Thyroid gland (tissue), 4 donors: ENCODE measurements at regions not wholly inside any gene's neighbourhood (a gene's known extent, or its start where the extent isn't known, plus 50 kb on each side); places are given as distances from the start of the nearest gene placed in this dataset.

ENCODE experiments used
- DNase-seq, 2 donors: peaks; one replicate each; pipeline ENCODE4 v3.0.0-alpha.2; 2019
- H3K27ac ChIP-seq, 3 donors: fragments of 200-600 bp; sonication (generic); 1 replicate in 2 of 3; 2 replicates in 1 of 3; pipeline ENCODE4 v1.5.1; 2016 to 2019; ENCODE audit warnings: mild to moderate bottlenecking in 1 of 3, moderate library complexity in 1 of 3
- H3K27me3 ChIP-seq: fragments of 200-600 bp; sonication (generic); one replicate; pipeline ENCODE4 v1.5.1; 2019
- H3K36me3 ChIP-seq, 2 donors: fragments of 200-600 bp; sonication (generic); one replicate each; pipeline ENCODE4 v1.5.1; 2016 to 2019
- H3K4me1 ChIP-seq, 2 donors: fragments of 200-600 bp; sonication (generic); one replicate each; pipeline ENCODE4 v1.5.1; 2017 to 2019
- H3K4me3 ChIP-seq, 3 donors: fragments of 200-600 bp; sonication (generic); replicated peaks in 1 of 3; 1 replicate in 2 of 3; 2 replicates in 1 of 3; pipeline ENCODE4 v1.5.1; 2016; ENCODE audit warnings: mild to moderate bottlenecking in 1 of 3
- H3K9me3 ChIP-seq: fragments of 200-600 bp; sonication (generic); one replicate; pipeline ENCODE4 v1.5.1; 2017
- POLR2A ChIP-seq, 2 donors: fragments of 450-650 bp; IDR thresholded peaks; one replicate each; pipeline ENCODE4 v1.6.1; 2017; ENCODE audit warnings: antibody characterized with exemption in 2 of 2, mild to moderate bottlenecking in 2 of 2, moderate library complexity in 1 of 2
- WGBS, 2 donors: methylation state at CpG; one replicate each; pipeline ENCODE4 v1.1.5; 2017; 5-methylcytosine and 5-hydroxymethylcytosine counted together
- intact Hi-C: fragments of 100-400 bp; cut with DNase I; formaldehyde crosslinking; loops from one replicate; pipeline ENCODE4 v1.15.1; 2023
- TF ChIP-seq, protein P1 (sequence below), 6 experiments: fragments of 200-600 bp in 3 of 6; fragments of 450-650 bp in 3 of 6; sonication (generic) in 3 of 6; IDR thresholded peaks; one replicate each; pipeline ENCODE4 v1.5.1; 2016 to 2019; ENCODE audit warnings: antibody characterized with exemption in 6 of 6, mild to moderate bottlenecking in 2 of 6, inconsistent platforms in 1 of 6, moderate library complexity in 1 of 6

DNA sequence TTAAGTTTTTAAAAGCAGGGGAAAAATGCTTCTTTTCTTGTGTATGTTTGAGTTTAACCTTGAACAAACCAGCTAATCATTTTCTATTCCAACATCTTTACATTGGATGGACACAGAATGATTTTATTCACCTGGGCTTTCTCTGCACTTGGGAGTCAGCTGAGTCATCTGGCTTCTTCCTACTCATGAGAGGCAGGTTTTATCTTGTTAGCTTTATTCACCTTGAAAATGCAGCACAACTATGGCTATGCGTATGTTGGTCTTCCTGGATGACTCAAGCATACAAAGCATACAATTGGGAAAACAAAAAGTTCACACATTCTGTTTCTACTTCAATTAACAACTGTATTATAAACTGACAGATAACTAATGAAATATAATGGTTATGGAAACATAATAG, 737.7 kb downstream of the FRK start:
- Histone ChIP-seq H3K9me3 (no peaks in the 10 kb centered on the region), H3K36me3 (no peaks in the 10 kb centered on the region), H3K4me1 (no peaks in the 10 kb centered on the region), H3K4me3 (no peak overlapping the region), H3K27ac (no peak overlapping the region), H3K27me3 (no peaks in the 10 kb centered on the region)
- no peak for DNase-seq
- 88 to 97% methylated on average over 1 of the region's 1 CpG for WGBS, 2 donors
- TF ChIP-seq, protein P1, sequence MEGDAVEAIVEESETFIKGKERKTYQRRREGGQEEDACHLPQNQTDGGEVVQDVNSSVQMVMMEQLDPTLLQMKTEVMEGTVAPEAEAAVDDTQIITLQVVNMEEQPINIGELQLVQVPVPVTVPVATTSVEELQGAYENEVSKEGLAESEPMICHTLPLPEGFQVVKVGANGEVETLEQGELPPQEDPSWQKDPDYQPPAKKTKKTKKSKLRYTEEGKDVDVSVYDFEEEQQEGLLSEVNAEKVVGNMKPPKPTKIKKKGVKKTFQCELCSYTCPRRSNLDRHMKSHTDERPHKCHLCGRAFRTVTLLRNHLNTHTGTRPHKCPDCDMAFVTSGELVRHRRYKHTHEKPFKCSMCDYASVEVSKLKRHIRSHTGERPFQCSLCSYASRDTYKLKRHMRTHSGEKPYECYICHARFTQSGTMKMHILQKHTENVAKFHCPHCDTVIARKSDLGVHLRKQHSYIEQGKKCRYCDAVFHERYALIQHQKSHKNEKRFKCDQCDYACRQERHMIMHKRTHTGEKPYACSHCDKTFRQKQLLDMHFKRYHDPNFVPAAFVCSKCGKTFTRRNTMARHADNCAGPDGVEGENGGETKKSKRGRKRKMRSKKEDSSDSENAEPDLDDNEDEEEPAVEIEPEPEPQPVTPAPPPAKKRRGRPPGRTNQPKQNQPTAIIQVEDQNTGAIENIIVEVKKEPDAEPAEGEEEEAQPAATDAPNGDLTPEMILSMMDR (IDR thresholded peaks at IDR 0.05), result no peak
- TF ChIP-seq POLR2A (IDR thresholded peaks at IDR 0.05), result no peak
- intact Hi-C loops, result no loop called here

DNA sequence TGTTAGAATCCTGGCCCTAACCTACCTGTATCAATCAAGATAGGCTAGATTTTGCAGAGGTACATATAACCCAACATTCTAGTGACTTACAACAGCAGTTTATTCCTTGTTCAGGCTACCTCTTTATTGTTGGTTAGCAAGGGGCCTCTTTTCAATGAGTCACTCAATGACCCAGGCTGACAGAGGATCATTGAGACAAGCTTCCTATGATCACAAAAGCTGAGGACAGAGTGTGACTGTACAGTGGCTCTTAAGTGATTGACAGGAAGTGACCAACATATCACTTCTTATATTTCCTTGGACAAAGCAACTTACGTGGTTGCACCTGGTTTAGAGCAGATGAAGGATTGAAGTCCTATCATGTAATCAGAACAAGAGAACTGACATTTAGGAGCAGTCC, 740.9 kb downstream of the FRK start:
- intact Hi-C loops, result no loop called here
- no peaks in the 10 kb centered on the region for H3K4me1 ChIP-seq
- no peaks in the 10 kb centered on the region for H3K27me3 ChIP-seq
- TF ChIP-seq, protein P1 (IDR thresholded peaks at IDR 0.05), result no peak
- TF ChIP-seq POLR2A (IDR thresholded peaks at IDR 0.05), result no peak
- no peak overlapping the region for H3K27ac ChIP-seq
- DNase-seq, result no peak
- H3K9me3 ChIP-seq, result no peaks in the 10 kb centered on the region
- H3K36me3 ChIP-seq, result no peaks in the 10 kb centered on the region
- WGBS, 2 donors, result 81 to 88% methylated on average over 1 of the region's 1 CpG
- no peak overlapping the region for H3K4me3 ChIP-seq

DNA sequence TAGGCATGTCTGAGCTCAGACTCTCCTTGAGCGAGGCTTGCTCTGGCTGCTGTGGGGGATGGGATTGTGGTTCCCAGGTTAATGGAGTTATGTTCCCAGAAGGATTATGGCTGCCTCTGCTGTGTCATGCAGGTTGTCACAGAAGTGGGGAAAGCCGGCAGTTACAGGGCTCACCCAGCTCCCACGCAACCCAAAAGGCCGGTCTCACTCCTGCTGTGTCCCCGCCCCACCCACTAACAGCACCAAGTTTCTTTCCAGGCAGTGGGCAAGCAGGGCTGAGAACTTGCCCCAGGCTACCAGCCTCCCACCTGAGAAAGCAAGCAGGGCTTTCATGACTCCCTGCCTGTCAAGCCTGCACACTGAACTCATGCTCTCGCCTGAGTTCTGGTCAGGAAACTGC, 750.5 kb downstream of the FRK start:
- Histone ChIP-seq H3K36me3 (no peaks in the 10 kb centered on the region), H3K4me1 (no peaks in the 10 kb centered on the region), H3K27ac (no peak overlapping the region), H3K9me3 (no peaks in the 10 kb centered on the region), H3K4me3 (no peak overlapping the region), H3K27me3 (no peaks in the 10 kb centered on the region)
- intact Hi-C loops, result no loop called here
- no peak for DNase-seq
- TF ChIP-seq, protein P1 (IDR thresholded peaks at IDR 0.05), result no peak
- no peak for TF ChIP-seq POLR2A (IDR thresholded peaks at IDR 0.05)
- WGBS, 2 donors, result 90 to 93% methylated on average over 6 of the region's 6 CpGs

DNA sequence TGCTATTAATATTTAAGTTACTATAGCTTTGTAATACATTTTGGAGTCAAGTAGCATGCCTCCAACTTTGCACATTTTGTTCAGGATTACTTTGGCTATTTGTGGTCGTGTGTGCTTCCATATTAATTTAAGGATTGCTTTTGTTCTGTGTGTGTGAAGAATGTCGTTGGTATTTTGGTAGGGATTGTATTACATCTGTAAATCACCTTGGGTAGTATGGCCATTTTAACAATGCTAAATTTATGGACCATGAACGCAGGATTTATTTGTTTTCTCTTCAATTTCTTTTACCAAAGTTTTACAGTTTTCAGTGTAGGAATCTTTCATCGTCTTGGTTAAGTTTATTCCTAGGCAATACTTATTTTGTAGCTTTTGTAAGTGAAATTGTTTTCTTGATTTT, 758.0 kb downstream of the FRK start:
- no peaks in the 10 kb centered on the region for H3K4me1 ChIP-seq
- H3K36me3 ChIP-seq, result no peaks in the 10 kb centered on the region
- 84 to 89% methylated on average over 4 of the region's 4 CpGs for WGBS, 2 donors
- TF ChIP-seq, protein P1 (IDR thresholded peaks at IDR 0.05), result no peak
- TF ChIP-seq POLR2A (IDR thresholded peaks at IDR 0.05), result no peak
- H3K9me3 ChIP-seq, result no peaks in the 10 kb centered on the region
- H3K4me3 ChIP-seq, result no peak overlapping the region
- H3K27me3 ChIP-seq, result no peaks in the 10 kb centered on the region
- H3K27ac ChIP-seq, result no peak overlapping the region
- intact Hi-C loops, result no loop called here
- no peak for DNase-seq

DNA sequence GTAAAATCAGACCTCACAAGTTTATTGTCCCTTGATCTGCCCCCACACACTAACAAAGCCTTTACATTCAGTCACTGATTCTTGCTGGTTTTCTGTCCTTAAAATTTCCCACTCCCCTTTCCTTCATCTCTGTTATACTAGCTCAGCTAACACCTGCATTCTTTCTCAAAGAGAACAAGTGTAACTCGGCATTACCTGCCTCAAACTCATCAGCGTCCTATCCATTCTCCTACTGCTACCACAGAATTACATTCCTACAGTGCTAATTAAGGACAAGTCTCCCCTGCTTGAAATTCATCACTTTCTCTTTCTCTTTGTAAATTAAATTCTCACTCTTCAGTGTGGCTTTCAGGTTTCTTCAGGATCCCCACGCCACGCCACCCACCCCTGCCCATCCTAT, 773.2 kb downstream of the FRK start:
- DNase-seq, result no peak
- intact Hi-C loops, result no loop called here
- TF ChIP-seq POLR2A (IDR thresholded peaks at IDR 0.05), result no peak
- TF ChIP-seq, protein P1 (IDR thresholded peaks at IDR 0.05), result no peak
- no peaks in the 10 kb centered on the region for H3K9me3 ChIP-seq
- no peaks in the 10 kb centered on the region for H3K4me1 ChIP-seq
- WGBS, 2 donors, result 81 to 83% methylated on average over 4 of the region's 4 CpGs
- H3K27ac ChIP-seq, result no peak overlapping the region
- H3K4me3 ChIP-seq, result no peak overlapping the region
- no peaks in the 10 kb centered on the region for H3K36me3 ChIP-seq
- H3K27me3 ChIP-seq, result no peaks in the 10 kb centered on the region
